HCT116 (cell line): ENCODE measurements at regions not wholly inside any gene's neighbourhood (a gene's known extent, or its start where the extent isn't known, plus 50 kb on each side); places are given as distances from the start of the nearest gene placed in this dataset.
"Not testable (repeated sequence)": the region's sequence is repeated elsewhere in the genome, so short reads cannot be mapped to it uniquely, and the experiment has no call there.

Experiments
- ATAC-seq: fragments of 200-7000 bp; cut with Tn5 transposase; 2 replicates; pipeline ENCODE4 v1.9.1; 2020; ENCODE audit warnings: mild to moderate bottlenecking, moderate library complexity
- BruUV-seq: library from RNA; stranded (reverse); fragments of 400-500 nt; replicated peaks from 2 replicates; lab custom pipeline; 2021; lab: Mats Ljungman, UMichigan
- CTCF ChIA-PET: fragments of 300-600 bp; sonication (Branson Sonifier 250); formaldehyde crosslinking; loops from one replicate; lab custom pipeline; 2021; ENCODE audit warnings: antibody characterized with exemption; lab: Charles Lee
- POLR2A ChIA-PET: fragments of 300-600, 350-600 bp; sonication (Branson Sonifier 250); formaldehyde crosslinking; loops from one replicate; lab custom pipeline; 2021; ENCODE audit warnings: antibody characterized with exemption; lab: Charles Lee
- RAD21 ChIA-PET, 2 experiments: fragments of 300-600 bp; sonication (Branson Sonifier 250); formaldehyde crosslinking; loops; one replicate each; lab custom pipeline; 2023; ENCODE audit warnings: low total read pairs in 2 of 2; ENCODE audit not compliant: uncharacterized antibody in 2 of 2, unreplicated experiment in 2 of 2, low non-redundant PET in 1 of 2; lab: Charles Lee
- DNase-seq: peaks from one replicate; pipeline ENCODE4 v3.0.0-alpha.2; 2010; ENCODE audit warnings: low read depth, low spot score
- H2AFZ ChIP-seq: fragments of 200-600 bp; shearing (Covaris generic), sonication (generic); 2 replicates; pipeline ENCODE4 v1.6.1; 2017; ENCODE audit warnings: low read depth, mixed run types, mixed read lengths, antibody characterized with exemption, low read length; ENCODE audit not compliant: poor library complexity, severe bottlenecking
- H3K27ac ChIP-seq: 2 replicates; pipeline ENCODE4 v1.5.1; 2012; ENCODE audit warnings: low read depth, low read length
- H3K27me3 ChIP-seq: fragments of 200-600 bp; sonication (generic); 2 replicates; pipeline ENCODE4 v1.6.1; 2016; ENCODE audit warnings: mixed run types, low read length, mixed read lengths; ENCODE audit not compliant: insufficient read depth
- H3K36me3 ChIP-seq, 2 experiments: fragments of 200-500 bp in 1 of 2; fragments of 200-600 bp in 1 of 2; sonication (Bioruptor generic) in 1 of 2; sonication (generic) in 1 of 2; 2 replicates each; pipeline versions ENCODE4 v1.5.1 to v1.6.1; 2014 to 2016; ENCODE audit warnings: low read length in 2 of 2, inconsistent platforms in 1 of 2, mixed read lengths in 1 of 2, mixed run types in 1 of 2; ENCODE audit not compliant: insufficient read depth in 2 of 2, control insufficient read depth in 1 of 2
- H3K4me1 ChIP-seq, 2 experiments: fragments of 200-600 bp in 1 of 2; sonication (generic) in 1 of 2; 2 replicates each; pipeline versions ENCODE4 v1.5.1 to v1.6.1; 2012 to 2017; ENCODE audit warnings: low read length in 2 of 2, inconsistent platforms in 1 of 2, mild to moderate bottlenecking in 1 of 2, mixed read lengths in 1 of 2, mixed run types in 1 of 2, moderate library complexity in 1 of 2; ENCODE audit not compliant: insufficient read depth in 2 of 2, control insufficient read depth in 1 of 2
- H3K4me2 ChIP-seq: fragments of 200-600 bp; sonication (generic); 2 replicates; pipeline ENCODE4 v1.6.1; 2017; ENCODE audit warnings: mixed run types, low read length, mixed read lengths
- H3K4me3 ChIP-seq, 2 experiments: fragments of 200-600 bp in 1 of 2; sonication (generic) in 1 of 2; replicated peaks in 1 of 2; 2 replicates each; pipeline ENCODE4 v1.5.1; 2011 to 2016; ENCODE audit warnings: low read length in 2 of 2, control low read depth in 1 of 2, low read depth in 1 of 2, mild to moderate bottlenecking in 1 of 2, mixed read lengths in 1 of 2, mixed run types in 1 of 2
- H3K79me2 ChIP-seq: fragments of 200-600 bp; sonication (generic); 2 replicates; pipeline ENCODE4 v1.6.1; 2017; ENCODE audit warnings: mild to moderate bottlenecking, mixed run types, low read length, moderate library complexity, mixed read lengths; ENCODE audit not compliant: insufficient read depth
- H3K9ac ChIP-seq: fragments of 200-600 bp; sonication (generic); 2 replicates; pipeline ENCODE4 v1.6.1; 2016; ENCODE audit warnings: low read length, mixed read lengths
- H3K9me2 ChIP-seq: fragments of 200-600 bp; sonication (generic), shearing (Covaris generic); 2 replicates; pipeline ENCODE4 v1.6.1; 2017; ENCODE audit warnings: mixed run types, mild to moderate bottlenecking, moderate library complexity; ENCODE audit not compliant: insufficient read depth
- H3K9me3 ChIP-seq, 2 experiments: fragments of 200-500 bp in 1 of 2; fragments of 200-600 bp in 1 of 2; sonication (Bioruptor generic) in 1 of 2; sonication (generic) in 1 of 2; 2 replicates each; pipeline ENCODE4 v1.6.1; 2014 to 2017; ENCODE audit warnings: low read length in 2 of 2, mixed read lengths in 2 of 2, inconsistent platforms in 1 of 2, low read depth in 1 of 2, mild to moderate bottlenecking in 1 of 2, mixed run types in 1 of 2, moderate library complexity in 1 of 2; ENCODE audit not compliant: control insufficient read depth in 1 of 2, insufficient read depth in 1 of 2
- H4K20me1 ChIP-seq: fragments of 200-600 bp; sonication (generic), shearing (Covaris generic); 2 replicates; pipeline ENCODE4 v1.6.1; 2017; ENCODE audit warnings: mixed run types, mild to moderate bottlenecking, moderate library complexity; ENCODE audit not compliant: insufficient read depth
- EZH2phosphoT487 ChIP-seq: fragments of 200-600 bp; IDR thresholded peaks from 2 replicates; pipeline ENCODE4 v1.6.1; 2018; ENCODE audit warnings: antibody characterized with exemption, borderline replicate concordance
- intact Hi-C: fragments of 100-400 bp; cut with micrococcal nuclease; formaldehyde crosslinking; loops from 2 replicates; pipeline ENCODE4 v1.10.0; 2022

DNA sequence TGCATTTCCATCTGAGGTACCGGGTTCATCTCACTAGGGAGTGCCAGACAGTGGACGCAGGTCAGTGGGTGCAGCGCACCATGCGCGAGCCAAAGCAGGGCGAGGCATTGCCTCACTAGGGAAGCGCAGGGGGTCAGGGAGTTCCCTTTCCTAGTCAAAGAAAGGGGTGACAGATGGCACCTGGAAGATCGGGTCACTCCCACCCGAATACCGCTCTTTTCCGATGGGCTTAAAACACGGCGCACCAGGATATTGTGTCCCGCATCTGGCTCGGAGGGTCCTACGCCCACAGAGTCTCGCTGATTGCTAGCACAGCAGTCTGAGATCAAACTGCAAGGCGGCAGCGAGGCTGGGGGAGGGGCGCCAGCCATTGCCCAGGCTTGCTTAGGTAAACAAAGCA is 1157.1 kb downstream of the NAALADL2 start:
- H3K9me3 ChIP-seq, H3K36me3 ChIP-seq, POLR2A ChIA-PET, H3K79me2 ChIP-seq, H3K4me1 ChIP-seq, intact Hi-C loops, H3K27ac ChIP-seq, H4K20me1 ChIP-seq, DNase-seq, BruUV-seq, H3K27me3 ChIP-seq, H3K9ac ChIP-seq, H3K4me2 ChIP-seq, H3K9me2 ChIP-seq, ATAC-seq, CTCF ChIA-PET, H3K4me3 ChIP-seq, RAD21 ChIA-PET, H2AFZ ChIP-seq: not testable (repeated sequence)

DNA sequence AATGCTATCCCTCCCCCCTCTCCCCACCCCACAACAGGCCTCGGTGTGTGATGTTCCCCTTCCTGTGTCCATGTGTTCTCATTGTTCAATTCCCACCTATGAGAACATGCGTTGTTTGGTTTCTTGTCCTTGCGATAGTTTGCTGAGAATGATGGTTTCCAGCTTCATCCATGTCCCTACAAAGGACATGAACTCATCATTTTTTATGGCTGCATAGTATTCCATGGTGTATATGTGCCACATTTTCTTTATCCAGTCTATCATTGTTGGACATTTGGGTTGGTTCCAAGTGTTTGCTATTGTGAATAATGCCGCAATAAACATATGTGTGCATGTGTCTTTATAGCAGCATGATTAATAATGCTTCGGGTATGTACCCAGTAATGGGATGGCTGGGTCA is 1156.1 kb downstream of the NAALADL2 start:
- H2AFZ ChIP-seq, H3K4me1 ChIP-seq, BruUV-seq, H3K36me3 ChIP-seq, CTCF ChIA-PET, H3K4me3 ChIP-seq, H3K27me3 ChIP-seq, H3K9ac ChIP-seq, H3K79me2 ChIP-seq, RAD21 ChIA-PET, intact Hi-C loops, H3K9me2 ChIP-seq, H4K20me1 ChIP-seq, H3K27ac ChIP-seq, ATAC-seq, DNase-seq, H3K9me3 ChIP-seq, H3K4me2 ChIP-seq, POLR2A ChIA-PET: not testable (repeated sequence)

- no peak overlapping the region for H3K4me2 ChIP-seq
- intact Hi-C loops, result no loop called here
- ChIA-PET CTCF (no interaction called here), RAD21 (no interaction called here), POLR2A (no interaction called here)
- H3K9me2 ChIP-seq, result no peaks in the 10 kb centered on the region
- no peak overlapping the region for H3K27ac ChIP-seq
- H3K27me3 ChIP-seq, result no peaks in the 10 kb centered on the region
- no peak overlapping the region for H3K4me3 ChIP-seq
- no peak overlapping the region for H3K9ac ChIP-seq
- no peaks in the 10 kb centered on the region for H3K4me1 ChIP-seq
- TF ChIP-seq EZH2phosphoT487, result no peak
- H4K20me1 ChIP-seq, result no peaks in the 10 kb centered on the region
- no TSS peak for BruUV-seq
- no peak for ATAC-seq
- H3K79me2 ChIP-seq, result no peaks in the 10 kb centered on the region
- no peaks in the 10 kb centered on the region for H3K36me3 ChIP-seq
- no peak for DNase-seq
- no peaks in the 10 kb centered on the region for H3K9me3 ChIP-seq
- no peak overlapping the region for H2AFZ ChIP-seq
These were observed 1150.1 kb downstream of the NAALADL2 start for GRCh38 chr3:176009256-176009655.
